ENCODE measurements at regions not wholly inside any gene's neighbourhood (a gene's known extent, or its start where the extent isn't known, plus 50 kb on each side); places are given as distances from the start of the nearest gene placed in this dataset.

DNA sequence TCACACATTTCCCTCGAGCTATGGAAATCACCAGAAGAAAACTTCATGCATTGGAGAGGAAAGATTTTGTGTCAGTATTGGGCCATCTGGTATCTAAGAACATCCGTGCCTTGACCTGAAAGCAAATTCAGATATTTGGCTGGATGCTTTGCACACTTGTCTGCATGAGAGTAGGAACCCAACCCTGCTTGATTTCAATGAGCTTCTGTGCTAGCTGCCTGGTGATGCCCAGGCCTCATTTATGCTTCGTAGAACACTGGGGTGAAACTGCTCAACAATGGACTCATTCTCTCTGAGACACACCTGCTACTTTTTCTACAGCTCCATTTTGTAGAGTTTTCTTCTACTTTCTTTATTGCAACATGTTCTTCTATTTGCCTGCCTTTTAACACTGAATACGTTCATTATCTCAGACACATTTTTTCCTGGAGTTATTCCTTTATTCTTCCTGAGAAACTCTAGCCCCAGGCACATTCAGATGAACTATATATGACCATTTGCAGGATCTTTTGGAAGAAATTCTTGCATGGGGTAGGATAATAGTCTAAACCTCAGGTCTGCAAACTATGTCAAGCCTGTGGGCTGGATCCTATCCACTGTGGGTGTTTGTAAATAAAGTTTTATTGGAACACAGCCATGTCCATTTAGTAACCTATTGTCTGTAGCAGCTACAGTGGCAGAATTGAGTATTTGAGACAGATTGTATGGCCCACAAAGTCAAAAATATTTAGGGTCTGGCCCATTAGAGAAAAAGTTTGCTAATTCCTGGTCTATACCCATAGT lies 83.8 kb upstream of the CLCN4 start:
- TF ChIP-seq, protein P1, sequence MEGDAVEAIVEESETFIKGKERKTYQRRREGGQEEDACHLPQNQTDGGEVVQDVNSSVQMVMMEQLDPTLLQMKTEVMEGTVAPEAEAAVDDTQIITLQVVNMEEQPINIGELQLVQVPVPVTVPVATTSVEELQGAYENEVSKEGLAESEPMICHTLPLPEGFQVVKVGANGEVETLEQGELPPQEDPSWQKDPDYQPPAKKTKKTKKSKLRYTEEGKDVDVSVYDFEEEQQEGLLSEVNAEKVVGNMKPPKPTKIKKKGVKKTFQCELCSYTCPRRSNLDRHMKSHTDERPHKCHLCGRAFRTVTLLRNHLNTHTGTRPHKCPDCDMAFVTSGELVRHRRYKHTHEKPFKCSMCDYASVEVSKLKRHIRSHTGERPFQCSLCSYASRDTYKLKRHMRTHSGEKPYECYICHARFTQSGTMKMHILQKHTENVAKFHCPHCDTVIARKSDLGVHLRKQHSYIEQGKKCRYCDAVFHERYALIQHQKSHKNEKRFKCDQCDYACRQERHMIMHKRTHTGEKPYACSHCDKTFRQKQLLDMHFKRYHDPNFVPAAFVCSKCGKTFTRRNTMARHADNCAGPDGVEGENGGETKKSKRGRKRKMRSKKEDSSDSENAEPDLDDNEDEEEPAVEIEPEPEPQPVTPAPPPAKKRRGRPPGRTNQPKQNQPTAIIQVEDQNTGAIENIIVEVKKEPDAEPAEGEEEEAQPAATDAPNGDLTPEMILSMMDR (IDR thresholded peaks at IDR 0.05 in 2 of 3, conservative IDR thresholded peaks at IDR 0.05 in 1 of 3; ENCODE audit: control insufficient read depth in 2 of 3, extremely low read depth in 1 of 3, insufficient read depth in 1 of 3, low read depth in 3 of 3, low read length in 3 of 3) = no peak
- TF ChIP-seq, protein P2, sequence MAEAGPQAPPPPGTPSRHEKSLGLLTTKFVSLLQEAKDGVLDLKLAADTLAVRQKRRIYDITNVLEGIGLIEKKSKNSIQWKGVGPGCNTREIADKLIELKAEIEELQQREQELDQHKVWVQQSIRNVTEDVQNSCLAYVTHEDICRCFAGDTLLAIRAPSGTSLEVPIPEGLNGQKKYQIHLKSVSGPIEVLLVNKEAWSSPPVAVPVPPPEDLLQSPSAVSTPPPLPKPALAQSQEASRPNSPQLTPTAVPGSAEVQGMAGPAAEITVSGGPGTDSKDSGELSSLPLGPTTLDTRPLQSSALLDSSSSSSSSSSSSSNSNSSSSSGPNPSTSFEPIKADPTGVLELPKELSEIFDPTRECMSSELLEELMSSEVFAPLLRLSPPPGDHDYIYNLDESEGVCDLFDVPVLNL (IDR thresholded peaks at IDR 0.05; ENCODE audit: low read depth, low read length) = no peak
- TF ChIP-seq POLR2AphosphoS2 (IDR thresholded peaks at IDR 0.05; ENCODE audit: low read depth, low read length) = no peak
- no peak for TF ChIP-seq POLR2A (IDR thresholded peaks at IDR 0.05; ENCODE audit: low read depth, low read length)
- TF ChIP-seq SREBF1 (IDR thresholded peaks at IDR 0.05; ENCODE audit: low read length) = no peak
- TF ChIP-seq FOXK2 (IDR thresholded peaks at IDR 0.05) = no peak
- no peak for TF ChIP-seq POU2F2 (IDR thresholded peaks at IDR 0.05; ENCODE audit: borderline replicate concordance, low read depth, low read length)
- TF ChIP-seq EP300 (IDR thresholded peaks at IDR 0.05; ENCODE audit: borderline replicate concordance in 1 of 2, control insufficient read depth in 1 of 2, low read depth in 2 of 2, low read length in 2 of 2) = no peak
- TF ChIP-seq, protein P3, sequence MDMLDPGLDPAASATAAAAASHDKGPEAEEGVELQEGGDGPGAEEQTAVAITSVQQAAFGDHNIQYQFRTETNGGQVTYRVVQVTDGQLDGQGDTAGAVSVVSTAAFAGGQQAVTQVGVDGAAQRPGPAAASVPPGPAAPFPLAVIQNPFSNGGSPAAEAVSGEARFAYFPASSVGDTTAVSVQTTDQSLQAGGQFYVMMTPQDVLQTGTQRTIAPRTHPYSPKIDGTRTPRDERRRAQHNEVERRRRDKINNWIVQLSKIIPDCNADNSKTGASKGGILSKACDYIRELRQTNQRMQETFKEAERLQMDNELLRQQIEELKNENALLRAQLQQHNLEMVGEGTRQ (IDR thresholded peaks at IDR 0.05; ENCODE audit: borderline replicate concordance, low read depth, low read length) = no peak
- TF ChIP-seq, protein P4, sequence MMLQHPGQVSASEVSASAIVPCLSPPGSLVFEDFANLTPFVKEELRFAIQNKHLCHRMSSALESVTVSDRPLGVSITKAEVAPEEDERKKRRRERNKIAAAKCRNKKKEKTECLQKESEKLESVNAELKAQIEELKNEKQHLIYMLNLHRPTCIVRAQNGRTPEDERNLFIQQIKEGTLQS (IDR thresholded peaks at IDR 0.05; ENCODE audit: borderline replicate concordance, extremely low read depth, low read depth, low read length) = no peak
- TF ChIP-seq SREBF2 (IDR thresholded peaks at IDR 0.05; ENCODE audit: low read length) = no peak
- no peak for TF ChIP-seq JUND (IDR thresholded peaks at IDR 0.05; ENCODE audit: low read depth, low read length)

All from GM12878 (cell line).